M059J (cell line): ENCODE measurements at regions not wholly inside any gene's neighbourhood (a gene's known extent, or its start where the extent isn't known, plus 50 kb on each side); places are given as distances from the start of the nearest gene placed in this dataset.
"Not testable (repeated sequence)": the region's sequence is repeated elsewhere in the genome, so short reads cannot be mapped to it uniquely, and the experiment has no call there.

ENCODE experiments used
- DNase-seq: peaks from one replicate; pipeline ENCODE4 v3.0.0-alpha.2; 2012; ENCODE audit warnings: low read depth

DNA sequence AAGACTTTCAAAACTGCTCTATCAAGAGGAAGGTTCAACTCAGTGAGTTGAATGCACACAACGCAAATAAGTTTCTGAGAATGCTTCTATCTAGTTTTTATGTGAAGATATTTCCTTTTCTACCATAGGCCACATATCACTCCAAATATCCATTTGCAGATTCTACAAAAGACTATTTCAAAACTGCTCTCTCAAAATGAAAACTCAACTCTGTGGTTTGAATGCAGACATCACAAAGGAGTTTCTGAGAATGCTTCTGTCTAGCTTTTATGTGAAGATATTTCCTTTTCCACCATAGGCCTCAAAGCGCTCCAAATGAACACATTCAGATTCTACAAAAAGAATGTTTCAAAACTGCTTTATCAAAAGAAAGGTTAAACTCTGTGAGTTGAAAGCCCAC, 1093.1 kb upstream of the DEFB115 start:
- not testable (repeated sequence) for DNase-seq

GRCh38 chr20:30167540-30167939, 1089.9 kb upstream of the DEFB115 start:
- no peak for DNase-seq

GRCh38 chr20:30168025-30168799, 1089.3 kb upstream of the DEFB115 start:
- no peak for DNase-seq

DNA sequence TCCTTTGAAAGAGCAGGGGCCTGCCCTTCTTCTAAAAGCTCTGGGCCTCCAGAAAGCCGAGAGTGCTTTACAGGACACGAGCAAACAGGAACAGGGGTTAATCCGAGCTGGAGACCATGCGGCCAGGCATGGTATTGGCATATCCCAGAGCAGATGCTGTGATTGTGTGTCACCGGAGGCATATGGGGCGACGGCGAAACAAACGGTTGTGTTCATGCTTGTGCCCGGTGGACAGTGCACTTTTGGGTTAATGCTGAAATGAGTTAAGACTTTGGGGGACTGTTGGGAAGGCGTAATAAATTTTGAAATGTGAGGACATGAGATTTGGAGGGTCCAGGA, 1088.7 kb upstream of the DEFB115 start:
- DNase-seq = no peak

DNA sequence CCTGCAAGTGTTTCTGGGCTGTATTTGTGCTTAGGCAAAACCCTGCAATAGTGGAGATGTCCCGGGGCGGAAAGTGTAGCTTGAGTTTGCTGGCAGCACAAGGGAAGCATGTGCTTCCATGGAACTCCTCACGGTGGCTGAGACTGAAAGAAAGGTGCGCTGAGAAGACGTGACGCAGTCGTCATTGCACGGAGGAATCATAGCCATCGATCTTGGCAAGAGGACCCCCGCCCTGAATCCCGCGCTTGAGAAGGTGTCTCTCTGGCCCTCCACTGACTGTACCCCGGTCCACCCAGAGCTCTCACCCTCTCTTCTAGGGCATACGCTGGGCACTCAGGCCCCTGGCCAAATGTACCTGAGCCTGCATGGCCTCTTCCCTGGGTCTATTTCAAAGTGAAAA, 1081.8 kb upstream of the DEFB115 start:
- no peak for DNase-seq

DNA sequence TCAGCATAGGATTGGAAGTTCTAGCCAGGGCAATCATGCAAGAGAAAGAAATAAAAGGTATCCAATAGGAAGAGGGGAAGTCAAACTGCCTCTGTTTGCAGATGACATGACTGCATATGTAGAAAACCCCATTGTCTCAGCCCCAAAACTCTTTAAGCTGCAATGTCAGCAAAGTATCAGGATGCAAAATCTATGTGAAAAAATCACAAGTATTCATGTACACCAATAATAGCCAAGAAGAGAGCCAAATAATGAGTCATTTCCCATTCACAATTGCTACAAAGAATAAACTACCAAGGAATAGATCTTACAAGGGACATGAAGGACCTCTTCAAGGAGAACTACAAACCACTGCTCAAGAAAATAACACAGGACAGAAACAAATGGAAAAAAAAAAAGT, 1074.3 kb upstream of the DEFB115 start:
- DNase-seq = not testable (repeated sequence)

GRCh38 chr20:30191785-30192184, 1065.7 kb upstream of the DEFB115 start:
- not testable (repeated sequence) for DNase-seq

DNA sequence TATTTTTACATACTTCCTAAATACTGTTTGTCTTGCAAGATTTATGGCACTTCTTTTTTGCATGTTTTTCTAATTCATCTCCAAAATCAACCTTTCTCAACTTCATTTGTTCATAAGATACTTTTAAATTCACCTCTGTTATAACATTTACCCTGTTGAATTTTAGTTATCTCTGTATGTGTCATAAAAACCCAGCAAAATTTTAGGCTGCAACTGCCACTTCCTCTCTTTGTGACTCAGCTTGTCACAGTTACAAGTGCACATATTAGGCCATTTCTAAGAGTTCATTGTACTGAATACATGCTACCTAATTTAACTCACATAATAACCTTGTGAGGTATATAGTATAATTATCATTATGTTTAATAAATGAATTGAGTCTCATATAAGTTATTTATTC, 1023.0 kb upstream of the DEFB115 start:
- DNase-seq = not testable (repeated sequence)

GRCh38 chr20:30275073-30275472, 982.4 kb upstream of the DEFB115 start:
- not testable (repeated sequence) for DNase-seq

DNA sequence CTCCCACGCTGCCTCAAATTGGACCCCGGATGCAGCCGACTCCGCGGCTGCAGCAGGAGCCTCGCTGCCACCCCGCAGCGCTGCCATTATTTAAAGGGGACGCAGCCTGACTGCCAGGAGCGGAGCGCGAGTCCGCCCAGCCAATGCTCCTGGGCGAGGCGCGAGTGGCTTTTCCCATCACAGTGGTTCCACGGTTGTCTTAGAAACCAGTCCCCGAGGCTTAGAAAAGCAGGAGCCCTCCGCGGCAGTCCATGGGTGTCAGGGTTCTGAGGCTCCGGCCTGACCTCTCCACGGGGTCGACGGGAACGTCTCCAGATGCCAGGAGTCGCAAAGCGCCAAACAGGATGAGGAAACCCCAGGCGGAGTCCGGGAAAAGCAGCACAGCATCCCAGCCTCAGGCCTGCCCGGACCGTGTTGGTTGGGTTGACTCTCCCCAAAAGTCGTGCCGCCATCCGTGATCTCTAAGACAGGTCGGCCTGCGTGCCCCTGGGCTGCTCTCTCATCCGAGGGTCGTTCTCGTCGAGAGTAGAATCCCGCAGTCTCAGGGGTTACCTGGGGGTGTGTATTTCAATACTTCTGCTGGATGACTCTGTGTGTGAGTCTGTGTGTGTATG, 975.8 kb upstream of the DEFB115 start:
- DNase-seq = no peak

- DNase-seq = not testable (repeated sequence)
Observed at GRCh38 chr20:30283476-30284280, 973.8 kb upstream of the DEFB115 start.

DNA sequence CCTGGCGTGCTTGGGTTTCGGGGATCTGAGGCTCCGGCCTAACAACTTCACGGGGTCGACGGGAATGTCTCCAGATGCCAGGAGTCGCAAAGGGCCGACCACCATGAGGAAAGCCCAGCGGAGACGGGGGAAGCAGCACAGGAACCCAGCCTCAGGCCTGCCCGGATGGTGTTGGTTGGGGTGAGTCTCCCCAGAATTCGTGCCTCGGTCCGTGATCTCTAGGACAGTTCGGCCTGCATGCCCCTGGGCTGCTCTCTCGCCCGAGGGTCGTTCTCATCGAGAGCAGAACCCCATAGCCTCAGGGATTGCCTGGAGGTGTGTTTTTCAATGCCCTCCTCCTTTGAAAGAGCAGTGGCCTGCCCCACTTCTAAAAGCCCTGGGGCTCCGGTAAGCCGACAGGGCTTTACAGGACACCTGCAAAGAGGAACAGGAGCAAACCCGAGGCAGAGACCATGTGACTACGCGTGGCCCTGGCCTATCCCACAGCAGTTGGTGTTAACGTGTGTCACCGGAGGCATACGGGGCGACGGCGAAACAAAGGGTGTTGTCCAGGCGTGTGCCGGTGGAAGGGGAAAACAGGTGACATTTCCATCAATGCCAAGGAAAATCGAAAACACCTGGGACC, 973.1 kb upstream of the DEFB115 start:
- DNase-seq = no peak

GRCh38 chr20:30285677-30286076, 971.8 kb upstream of the DEFB115 start:
- DNase-seq = no peak

DNA sequence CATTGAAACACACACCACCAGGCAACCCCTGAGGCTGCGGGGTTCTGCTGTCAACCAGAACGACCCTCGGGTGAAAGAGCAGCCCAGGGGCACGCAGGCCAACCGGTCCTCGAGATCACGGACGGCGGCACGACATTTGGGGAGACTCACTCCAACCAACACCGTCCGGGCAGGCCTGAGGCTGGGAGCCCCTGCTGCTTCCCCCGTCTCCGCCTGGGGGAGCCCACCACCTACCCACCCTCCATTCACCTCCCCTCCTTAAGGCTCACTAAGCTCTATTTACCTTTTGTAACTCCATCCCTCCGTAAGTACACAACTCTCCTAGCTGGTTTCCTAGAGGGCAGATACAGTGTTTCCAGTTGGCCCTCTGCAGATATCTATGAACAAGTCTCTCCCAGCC, 971.3 kb upstream of the DEFB115 start:
- no peak for DNase-seq

DNA sequence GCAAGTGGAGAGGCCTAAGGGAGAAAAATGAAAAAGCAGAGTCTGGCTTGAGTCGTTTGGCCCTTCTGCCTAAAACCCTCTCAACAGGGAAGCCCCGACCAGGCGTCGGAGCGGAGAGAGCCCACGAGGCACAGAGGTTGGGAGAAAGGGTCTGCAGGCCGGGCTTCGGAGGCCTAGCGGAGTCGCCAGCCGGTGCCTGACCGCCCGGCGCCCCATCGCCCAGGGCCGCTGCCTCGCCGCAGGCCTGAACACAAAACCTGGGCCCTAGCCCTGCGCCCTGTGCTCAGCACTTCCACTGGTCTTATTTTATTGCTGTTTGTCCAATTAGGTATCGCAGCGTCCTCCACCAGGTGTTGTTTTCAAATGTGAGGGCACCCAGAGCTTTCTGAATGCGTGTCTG, 970.0 kb upstream of the DEFB115 start:
- not testable (repeated sequence) for DNase-seq

- DNase-seq = no peak
Observed at GRCh38 chr20:30288346-30288745, 969.1 kb upstream of the DEFB115 start.

DNA sequence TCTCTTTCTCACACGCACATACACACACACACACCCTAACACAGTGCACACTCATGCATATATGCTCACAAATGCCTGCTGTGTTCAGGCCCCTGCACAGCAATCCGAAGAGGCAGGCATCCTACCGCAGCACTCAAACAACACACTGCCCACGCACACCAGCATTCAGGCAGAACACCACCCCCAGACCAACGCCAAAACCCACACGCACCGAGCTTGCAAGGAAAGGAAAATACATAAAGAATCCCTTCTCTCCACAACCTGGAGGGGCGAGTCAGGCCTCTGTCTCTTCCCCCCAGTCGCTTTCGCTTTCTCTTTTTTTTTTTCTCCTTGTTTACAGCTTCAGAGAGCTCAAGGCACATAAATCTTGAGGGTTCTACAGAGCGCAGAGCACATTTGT, 968.4 kb upstream of the DEFB115 start:
- DNase-seq = not testable (repeated sequence)

DNA sequence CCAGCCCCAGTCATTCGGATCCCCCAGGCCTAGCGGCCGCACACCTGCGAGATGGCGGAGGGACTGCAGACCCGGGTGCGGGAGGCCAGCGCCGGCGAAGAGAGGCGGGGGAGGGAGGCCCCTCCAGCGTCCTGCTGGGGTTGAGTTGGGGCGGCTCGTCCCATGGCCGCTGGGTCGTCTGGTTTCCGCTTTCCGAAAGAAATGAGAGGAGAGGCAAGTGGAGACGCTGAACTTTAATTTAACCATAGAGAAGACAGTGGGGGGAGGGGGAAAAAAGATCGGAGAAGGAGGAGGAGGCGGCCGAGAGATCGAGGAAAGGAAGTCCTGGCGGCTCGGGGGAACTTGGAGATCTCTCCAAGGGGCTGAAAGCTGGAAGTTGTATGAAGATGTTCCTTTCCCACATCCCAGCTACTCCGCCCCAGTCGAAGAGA, 967.7 kb upstream of the DEFB115 start:
- not testable (repeated sequence) for DNase-seq

- DNase-seq = not testable (repeated sequence)
Observed at GRCh38 chr20:30290361-30291063, 967.0 kb upstream of the DEFB115 start.

DNA sequence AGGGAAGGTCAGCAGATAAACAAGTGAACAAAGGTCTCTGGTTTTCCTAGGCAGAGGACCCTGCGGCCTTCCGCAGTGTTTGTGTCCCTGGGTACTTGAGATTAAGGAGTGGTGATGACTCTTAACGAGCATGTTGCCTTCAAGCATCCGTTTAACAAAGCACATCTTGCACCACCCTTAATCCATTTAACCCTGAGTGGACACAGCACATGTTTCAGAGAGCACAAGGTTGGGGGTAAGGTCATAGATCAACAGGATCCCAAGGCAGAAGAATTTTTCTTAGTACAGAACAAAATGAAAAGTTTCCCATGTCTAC, 966.4 kb upstream of the DEFB115 start:
- DNase-seq = not testable (repeated sequence)

DNA sequence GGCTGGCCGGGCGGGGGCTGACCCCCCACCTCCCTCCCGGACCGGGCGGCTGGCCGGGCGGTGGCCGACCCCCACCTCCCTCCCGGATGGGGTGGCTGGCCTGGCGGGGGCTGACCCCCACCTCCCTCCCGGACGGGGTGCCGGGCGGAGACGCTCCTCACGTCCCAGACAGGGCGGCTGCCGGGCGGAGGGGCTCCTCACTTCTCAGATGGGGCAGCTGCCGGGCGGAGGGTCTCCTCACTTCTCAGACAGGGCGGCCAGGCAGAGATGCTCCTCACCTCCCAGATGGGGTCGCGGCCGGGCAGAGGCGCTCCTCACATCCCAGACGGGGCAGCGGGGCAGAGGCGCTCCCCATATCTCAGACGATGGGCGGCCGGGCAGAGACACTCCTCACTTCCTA, 965.8 kb upstream of the DEFB115 start:
- not testable (repeated sequence) for DNase-seq

GRCh38 chr20:30295396-30295795, 962.1 kb upstream of the DEFB115 start:
- DNase-seq = not testable (repeated sequence)
